Hepatic stellate cell (primary cell): ENCODE measurements at regions not wholly inside any gene's neighbourhood (a gene's known extent, or its start where the extent isn't known, plus 50 kb on each side); places are given as distances from the start of the nearest gene placed in this dataset.
"Not testable (repeated sequence)": the region's sequence is repeated elsewhere in the genome, so short reads cannot be mapped to it uniquely, and the experiment has no call there.

Source experiments
- DNase-seq: peaks from one replicate; pipeline ENCODE4 v3.0.0; 2011; ENCODE audit warnings: low spot score

GRCh38 chr3:74415731-74416130 lies 198.7 kb downstream of the CNTN3 start:
- no peak for DNase-seq

- no peak for DNase-seq
Observed at GRCh38 chr3:74413547-74414241, 200.8 kb downstream of the CNTN3 start.

GRCh38 chr3:74410276-74410941 lies 204.1 kb downstream of the CNTN3 start:
- no peak for DNase-seq

- no peak for DNase-seq
Observed at GRCh38 chr3:74409066-74409465, 205.4 kb downstream of the CNTN3 start.

- DNase-seq = no peak
Observed at GRCh38 chr3:74403307-74403706, 211.2 kb downstream of the CNTN3 start.

GRCh38 chr3:74402821-74403220 lies 211.6 kb downstream of the CNTN3 start:
- no peak for DNase-seq

- no peak for DNase-seq
Observed at GRCh38 chr3:74393426-74393825, 221.0 kb downstream of the CNTN3 start.

- DNase-seq = no peak
Observed at GRCh38 chr3:74390121-74390877, 224.2 kb downstream of the CNTN3 start.

- DNase-seq = no peak
Observed at GRCh38 chr3:74387111-74387735, 227.2 kb downstream of the CNTN3 start.

- no peak for DNase-seq
Observed at GRCh38 chr3:74384159-74384558, 230.3 kb downstream of the CNTN3 start.

GRCh38 chr3:74377669-74378068 lies 236.8 kb downstream of the CNTN3 start:
- DNase-seq = no peak

GRCh38 chr3:74376323-74376722 lies 238.1 kb downstream of the CNTN3 start:
- not testable (repeated sequence) for DNase-seq

GRCh38 chr3:74375653-74376052 lies 238.8 kb downstream of the CNTN3 start:
- no peak for DNase-seq

- no peak for DNase-seq
Observed at GRCh38 chr3:74372743-74373142, 241.7 kb downstream of the CNTN3 start.

- DNase-seq = no peak
Observed at GRCh38 chr3:74370342-74370741, 244.1 kb downstream of the CNTN3 start.

GRCh38 chr3:74366331-74366730 lies 248.1 kb downstream of the CNTN3 start:
- no peak for DNase-seq

GRCh38 chr3:74363346-74363745 lies 251.1 kb downstream of the CNTN3 start:
- DNase-seq = no peak

- no peak for DNase-seq
Observed at GRCh38 chr3:74360406-74360805, 254.1 kb downstream of the CNTN3 start.

- DNase-seq = no peak
Observed at GRCh38 chr3:74357881-74358280, 256.6 kb downstream of the CNTN3 start.

GRCh38 chr3:74353039-74353438 lies 261.4 kb downstream of the CNTN3 start:
- DNase-seq = peak; percentile 2

GRCh38 chr3:74352166-74352565 lies 262.3 kb downstream of the CNTN3 start:
- no peak for DNase-seq

- DNase-seq = no peak
Observed at GRCh38 chr3:74351213-74351612, 263.2 kb downstream of the CNTN3 start.

- no peak for DNase-seq
Observed at GRCh38 chr3:74349015-74349414, 265.4 kb downstream of the CNTN3 start.
